ENCODE measurements at regions not wholly inside any gene's neighbourhood (a gene's known extent, or its start where the extent isn't known, plus 50 kb on each side); places are given as distances from the start of the nearest gene placed in this dataset.

DNA sequence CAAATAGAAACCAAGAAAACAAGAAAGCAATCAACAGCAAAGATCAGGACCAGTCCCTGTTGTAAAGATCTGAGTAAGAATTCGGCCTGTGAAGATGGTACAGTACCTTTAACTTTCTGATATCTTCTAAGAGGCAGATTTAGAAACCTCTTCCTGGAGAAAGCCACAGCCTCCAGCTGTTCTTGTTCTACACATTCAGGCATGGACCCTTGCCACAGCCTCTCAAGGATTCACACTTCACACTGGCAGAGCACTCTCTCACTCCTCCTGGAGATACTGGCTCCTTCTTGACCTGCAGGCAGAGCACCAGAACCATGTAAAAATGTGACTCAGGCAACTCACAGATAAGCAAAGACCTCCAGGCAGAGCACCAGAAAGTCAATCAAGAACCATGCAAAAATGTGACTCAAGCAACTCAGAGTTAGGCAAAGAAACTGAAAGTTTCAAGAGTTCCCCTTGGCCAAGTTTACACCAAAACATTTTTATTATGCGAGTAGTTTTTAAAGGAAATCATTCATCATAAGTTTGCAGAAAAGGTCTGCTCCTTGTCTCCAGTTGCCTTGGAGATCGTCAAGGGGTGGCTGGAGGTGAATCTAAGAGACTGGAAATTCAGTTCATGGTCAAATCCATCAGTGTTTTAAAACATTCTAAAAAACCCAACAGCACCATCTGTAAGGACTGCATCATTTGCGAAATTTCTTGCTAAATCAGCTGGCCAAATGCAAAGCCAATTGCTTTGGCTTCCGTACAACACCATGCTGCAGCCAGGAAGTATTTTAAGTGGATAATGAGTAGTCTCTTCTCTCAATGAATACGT lies 119.3 kb upstream of the MDM1 start:
- DNase-seq, result no peak

GRCh38 chr12:68452078-68452715 lies 120.0 kb upstream of the MDM1 start:
- no peak for DNase-seq

GRCh38 chr12:68453278-68453677 lies 121.1 kb upstream of the MDM1 start:
- DNase-seq, result no peak

- DNase-seq, result no peak
Measured at GRCh38 chr12:68453876-68454275, 121.7 kb upstream of the MDM1 start.

GRCh38 chr12:68454892-68455291 lies 122.7 kb upstream of the MDM1 start:
- no peak for DNase-seq

DNA sequence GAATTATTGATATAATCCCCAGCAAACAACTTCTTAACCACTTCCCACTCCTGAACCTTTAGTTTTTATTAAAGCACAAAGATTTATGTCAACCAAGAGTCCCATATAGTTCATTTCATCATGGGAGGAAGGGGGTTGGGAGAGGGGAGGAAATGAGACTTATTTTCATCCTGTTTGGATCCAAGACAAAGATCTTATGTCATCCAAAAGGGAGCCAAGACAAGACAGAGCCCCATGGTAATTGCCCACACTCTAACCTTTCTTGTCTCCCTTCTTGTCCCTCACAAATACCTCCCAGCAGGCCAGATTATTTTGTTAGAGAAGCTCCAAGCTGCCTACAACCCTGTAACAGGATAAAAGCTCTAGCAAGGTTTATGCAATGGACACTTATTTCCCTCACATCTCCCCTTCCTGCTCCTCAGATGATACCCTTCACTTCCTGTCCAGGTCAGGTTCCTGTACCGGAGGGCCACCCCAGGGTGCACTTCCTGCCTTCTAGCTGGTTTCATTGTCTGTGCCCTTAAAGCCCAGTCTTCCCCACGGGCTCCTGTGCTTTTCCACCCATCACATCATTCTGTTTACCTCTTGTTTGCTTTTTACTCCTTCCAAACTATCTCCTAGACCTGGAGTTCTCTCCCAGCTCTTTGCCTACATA lies 123.7 kb upstream of the MDM1 start:
- DNase-seq, result no peak

GRCh38 chr12:68458866-68459265 lies 126.7 kb upstream of the MDM1 start:
- no peak for DNase-seq

GRCh38 chr12:68460236-68460635 lies 128.1 kb upstream of the MDM1 start:
- DNase-seq, result no peak

DNA sequence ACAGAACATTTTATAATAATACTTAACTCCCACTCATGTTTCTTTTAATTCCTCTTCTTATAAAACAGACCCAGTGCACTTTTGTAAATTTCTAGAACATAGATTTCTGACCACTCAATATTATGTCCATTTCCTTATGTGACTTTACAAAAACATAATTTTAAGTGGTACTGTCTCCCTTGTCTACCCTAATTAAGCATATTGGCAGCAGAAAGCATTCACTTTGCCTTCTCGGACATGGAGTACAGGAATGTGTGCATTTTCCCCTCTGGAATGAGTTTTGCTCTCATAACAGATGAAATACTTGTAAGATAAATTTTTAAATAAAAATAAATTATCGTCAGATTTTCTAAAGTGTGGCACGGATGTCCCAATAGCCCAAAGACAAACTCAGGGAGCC lies 129.5 kb upstream of the MDM1 start:
- DNase-seq, result no peak

DNA sequence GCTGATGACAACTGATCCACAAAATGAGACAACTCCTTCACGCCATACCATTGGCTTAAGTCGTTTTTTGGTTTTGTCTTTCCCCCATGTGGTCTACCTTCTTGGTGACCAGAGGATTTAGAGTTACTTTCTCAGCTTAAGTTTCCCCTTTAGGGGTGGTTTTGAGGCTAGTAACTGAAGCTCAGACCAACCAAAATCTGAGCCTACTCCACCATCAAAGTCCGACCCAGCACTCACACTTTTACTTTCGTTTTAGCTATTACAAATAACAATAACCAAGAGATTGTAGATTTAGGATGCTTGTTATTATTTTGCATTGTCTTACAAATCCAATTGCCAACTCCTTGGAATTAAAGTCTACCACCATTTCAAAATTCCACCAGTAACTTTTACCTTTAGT lies 130.6 kb upstream of the MDM1 start:
- DNase-seq, result no peak

DNA sequence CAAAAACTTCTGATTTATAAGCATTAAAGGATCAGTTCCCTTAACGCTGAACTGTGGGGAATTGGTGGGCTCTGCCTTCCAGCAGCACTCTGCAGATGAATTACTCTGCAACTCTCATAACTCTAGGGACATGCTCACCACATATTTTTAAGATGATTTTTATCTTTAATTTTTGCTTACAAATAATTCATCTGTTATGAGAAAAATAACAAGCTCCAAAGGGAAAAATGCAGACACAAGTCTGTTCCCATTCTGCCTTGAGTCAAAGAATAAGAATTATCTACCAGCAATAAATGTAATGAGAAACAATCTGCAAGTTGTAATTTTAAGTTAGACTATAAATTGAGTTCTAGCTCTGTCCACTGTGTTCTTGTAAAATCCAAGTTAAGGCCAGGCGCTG lies 133.1 kb upstream of the MDM1 start:
- DNase-seq, result no peak

DNA sequence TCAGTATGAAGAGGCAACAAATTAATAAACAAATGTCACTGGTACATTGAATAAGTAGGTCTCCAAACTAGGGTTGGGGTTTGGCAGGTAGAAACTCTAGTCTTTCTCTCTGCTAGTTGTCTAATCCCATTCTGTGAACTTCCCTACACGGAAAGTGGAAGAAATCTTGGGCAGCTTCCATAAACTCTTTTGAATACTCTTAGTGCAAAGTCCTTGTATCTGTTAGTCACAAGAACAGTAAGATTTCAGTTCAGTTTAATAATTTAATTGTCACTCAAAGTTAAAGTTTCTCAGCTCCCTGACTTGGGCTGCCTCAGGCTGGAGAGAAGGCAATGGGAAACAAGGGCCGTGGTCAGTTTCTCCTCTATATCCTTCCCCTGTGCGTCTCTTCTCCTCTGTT lies 135.4 kb upstream of the MDM1 start:
- no peak for DNase-seq

DNA sequence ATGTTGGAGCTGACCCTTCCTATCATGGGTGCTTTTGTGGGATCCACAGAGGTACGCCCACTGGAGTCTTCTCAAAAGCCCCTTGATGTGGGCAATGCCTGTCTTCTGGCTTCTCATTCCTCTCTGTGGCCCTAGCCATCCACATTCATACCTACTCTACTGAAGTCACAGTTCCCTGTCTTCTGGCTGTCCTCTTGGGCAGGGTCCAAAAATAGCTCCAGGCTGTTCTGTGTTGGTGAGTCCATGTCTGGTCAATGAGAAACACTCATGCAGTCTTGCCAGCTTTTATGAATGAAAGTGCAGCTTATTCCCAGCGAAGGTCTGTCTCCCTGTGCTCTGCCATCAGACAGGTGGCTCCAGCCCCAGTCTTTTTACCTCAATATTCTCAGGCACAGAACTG lies 135.9 kb upstream of the MDM1 start:
- no peak for DNase-seq

DNA sequence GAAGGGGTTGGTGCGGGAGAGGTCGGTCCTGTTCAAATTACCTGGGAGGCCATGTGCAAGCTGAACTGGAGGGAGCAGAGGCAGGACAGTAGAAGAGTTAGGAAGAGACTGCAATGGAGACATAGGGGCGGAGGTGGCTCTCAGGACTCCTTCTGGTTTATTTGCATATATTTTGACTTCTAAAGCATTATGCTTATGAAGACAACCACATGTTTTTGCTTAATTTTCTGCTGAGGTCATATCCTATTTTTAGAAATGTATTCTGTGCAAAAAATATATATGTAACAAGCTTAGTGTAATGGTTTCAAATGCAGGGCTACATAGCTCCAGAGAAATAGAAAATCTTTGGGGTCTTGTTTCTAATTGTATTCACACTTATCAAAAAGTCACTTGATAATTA lies 137.0 kb upstream of the MDM1 start:
- no peak for DNase-seq

DNA sequence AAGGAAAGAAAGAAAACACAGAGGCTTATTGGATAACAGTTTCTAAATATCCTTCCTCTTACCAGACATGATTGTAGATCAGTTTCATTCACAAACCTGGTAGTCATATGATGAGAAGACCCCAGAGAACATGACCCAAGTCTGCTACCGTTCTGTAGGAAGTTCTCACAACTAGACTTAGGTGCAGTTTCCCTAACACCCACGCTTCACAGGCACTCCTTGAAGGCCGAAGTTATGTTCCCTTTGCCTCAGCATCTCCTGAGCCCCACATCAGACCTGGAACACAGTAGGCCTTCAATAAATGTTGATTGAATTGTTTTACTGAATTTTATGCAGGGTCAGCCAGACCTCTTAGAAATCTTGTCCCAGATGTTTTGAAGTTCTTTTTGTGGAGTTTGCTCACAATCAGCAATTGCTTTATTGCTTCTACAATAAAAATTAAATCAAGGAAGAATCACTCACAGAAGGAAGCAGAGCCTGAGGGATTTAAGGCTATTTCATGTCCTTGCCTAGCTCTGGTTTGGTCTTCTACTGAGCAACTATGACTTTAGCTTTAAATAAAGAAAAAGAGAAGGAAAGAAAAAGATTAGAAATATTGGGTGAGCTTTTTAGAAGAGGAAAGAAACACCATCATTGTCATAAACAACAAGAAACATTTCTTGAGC lies 138.6 kb upstream of the MDM1 start:
- no peak for DNase-seq

DNA sequence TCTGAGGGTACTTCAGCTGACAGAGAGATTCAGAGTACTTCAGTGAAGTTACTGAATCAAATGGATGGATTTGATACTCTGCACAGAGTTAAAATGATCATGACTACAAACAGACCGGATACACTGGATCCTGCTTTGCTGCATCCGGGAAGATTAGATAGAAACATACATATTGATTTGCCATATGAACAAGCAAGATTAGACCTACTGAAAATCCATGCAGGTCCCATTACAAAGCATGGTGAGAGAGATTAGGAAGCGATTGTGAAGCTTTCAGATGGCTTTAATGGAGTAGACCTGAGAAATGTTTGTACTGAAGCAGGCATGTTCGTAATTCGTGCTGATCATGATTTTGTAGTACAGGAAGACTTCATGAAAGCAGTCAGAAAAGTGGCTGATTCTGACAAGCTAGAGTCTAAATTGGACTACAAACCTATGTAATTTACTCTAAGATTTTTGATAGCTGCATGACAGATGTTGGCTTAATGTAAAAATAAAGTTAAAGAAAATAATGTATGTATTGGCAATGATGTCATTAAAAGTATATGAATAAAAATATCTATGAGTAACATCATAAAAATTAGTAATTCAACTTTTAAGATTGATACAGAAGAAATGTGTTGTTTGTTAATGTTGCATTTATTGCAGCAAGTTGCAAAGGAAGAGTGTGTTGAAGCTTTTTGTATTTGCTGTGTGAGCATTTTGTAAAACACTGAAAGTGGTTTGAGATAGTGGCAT lies 136.1 kb upstream of the RAP1B start:
- DNase-seq, result no peak

DNA sequence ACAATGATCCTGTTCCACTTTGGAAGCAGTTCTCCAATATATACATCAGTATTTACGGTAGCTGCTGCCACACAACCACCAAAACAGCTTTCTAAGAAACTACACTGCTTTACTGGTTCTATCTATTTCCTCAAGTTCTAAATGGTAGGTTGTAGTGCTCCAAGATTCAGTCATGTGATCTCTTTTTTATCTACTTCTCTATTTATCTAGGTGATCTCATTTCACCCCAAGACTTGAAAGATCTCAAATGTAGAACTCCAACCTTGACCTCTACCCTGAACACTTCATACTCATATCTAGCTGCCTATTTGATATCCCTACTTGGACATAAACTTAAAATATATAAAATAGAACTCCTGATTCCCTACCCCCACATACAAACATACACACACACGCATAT lies 133.9 kb upstream of the RAP1B start:
- no peak for DNase-seq

DNA sequence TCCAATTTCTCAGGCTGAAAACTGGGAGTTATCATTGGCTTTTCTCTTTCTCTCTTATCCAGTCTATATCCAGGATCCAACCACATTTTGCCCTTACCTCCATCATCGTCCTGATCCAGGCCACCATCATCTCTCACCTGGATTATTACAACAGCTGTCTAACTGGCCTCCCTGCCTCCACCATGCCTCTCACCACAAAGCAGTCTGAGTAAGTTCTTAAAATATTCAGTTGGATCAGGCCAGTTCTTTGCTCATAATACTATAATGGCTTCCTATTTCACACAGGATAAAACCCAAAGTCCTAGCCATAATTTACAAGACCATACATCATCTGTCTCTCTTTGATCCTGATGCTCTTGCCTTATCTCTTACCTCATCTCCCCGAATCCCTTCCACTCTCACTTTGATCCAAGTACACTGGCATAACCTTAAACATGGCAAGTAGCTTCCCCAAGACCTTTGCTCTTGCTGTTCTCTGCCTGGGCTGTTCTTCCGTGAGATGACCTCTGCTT lies 133.4 kb upstream of the RAP1B start:
- DNase-seq, result no peak

DNA sequence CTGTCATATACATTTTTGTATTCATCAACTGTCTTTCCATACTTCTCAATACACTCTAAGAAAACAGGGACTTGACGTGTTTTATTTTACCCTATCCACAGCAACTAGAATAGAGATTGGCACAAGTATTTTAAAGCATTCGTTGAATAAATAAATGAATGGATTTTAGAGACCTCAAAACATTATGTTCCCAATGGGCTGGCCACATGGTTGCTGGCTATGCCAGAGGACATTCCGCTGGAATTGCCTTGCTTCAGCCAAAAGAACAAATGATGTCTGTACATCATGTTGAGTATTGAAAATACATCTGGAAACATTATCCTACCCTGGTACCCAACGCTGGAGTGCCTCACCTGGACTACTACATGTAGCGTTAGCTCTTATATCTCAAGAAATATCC lies 132.8 kb upstream of the RAP1B start:
- DNase-seq, result no peak

- no peak for DNase-seq
Measured at GRCh38 chr12:68478516-68479260, 132.0 kb upstream of the RAP1B start.

DNA sequence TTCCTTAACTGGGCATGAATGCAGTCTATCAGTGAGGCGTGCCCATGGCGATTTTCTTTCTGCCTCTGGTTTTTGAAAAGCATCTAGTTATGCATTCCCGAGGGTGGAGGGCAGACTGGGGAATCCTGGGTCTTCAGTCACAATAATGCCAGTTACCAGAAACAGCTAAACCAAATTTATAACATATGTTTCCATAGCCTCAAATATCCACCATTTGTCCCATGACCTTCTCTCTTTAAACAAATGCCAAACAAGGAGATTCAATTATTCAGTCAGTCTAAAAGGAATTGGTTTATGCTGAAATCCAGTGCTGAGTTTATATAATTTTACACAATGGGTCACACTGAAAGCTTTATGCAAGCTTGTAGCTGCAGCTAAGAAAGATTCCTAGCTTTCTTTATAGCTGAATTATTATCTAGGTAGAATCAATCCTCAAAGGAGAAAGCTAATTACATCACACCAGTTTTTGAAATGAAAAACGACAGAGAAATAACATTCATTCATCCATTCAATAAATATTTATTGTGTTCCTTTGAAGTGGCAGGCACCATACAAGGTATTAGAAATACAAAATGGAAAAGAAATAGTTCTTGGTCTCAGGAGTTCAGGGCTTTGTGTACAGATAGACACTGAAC lies 131.3 kb upstream of the RAP1B start:
- DNase-seq, result no peak
